GM20000 (cell line): ENCODE measurements at regions not wholly inside any gene's neighbourhood (a gene's known extent, or its start where the extent isn't known, plus 50 kb on each side); places are given as distances from the start of the nearest gene placed in this dataset.

Source experiments
- DNase-seq: peaks from one replicate; pipeline ENCODE4 v3.0.0; 2012; ENCODE audit warnings: low spot score
- CTCF ChIP-seq: IDR thresholded peaks from 2 replicates; pipeline ENCODE4 v1.5.1; 2012; ENCODE audit warnings: mild to moderate bottlenecking, control low read depth; ENCODE audit errors: extremely low read depth, missing control alignments

- no peak for DNase-seq
- no peak for TF ChIP-seq CTCF
Observed at GRCh38 chr2:176742271-176742670, 470.3 kb upstream of the HNRNPA3 start.

- DNase-seq, result no peak
- no peak for TF ChIP-seq CTCF
Observed at GRCh38 chr2:176743671-176744070, 468.9 kb upstream of the HNRNPA3 start.

- DNase-seq, result no peak
- no peak for TF ChIP-seq CTCF
Observed at GRCh38 chr2:176744146-176744545, 468.4 kb upstream of the HNRNPA3 start.

- DNase-seq, result no peak
- TF ChIP-seq CTCF, result no peak
Observed at GRCh38 chr2:176745543-176746200, 466.9 kb upstream of the HNRNPA3 start.

GRCh38 chr2:176746411-176746810 is 466.2 kb upstream of the HNRNPA3 start:
- DNase-seq, result no peak
- no peak for TF ChIP-seq CTCF

GRCh38 chr2:176747506-176747905 is 465.1 kb upstream of the HNRNPA3 start:
- DNase-seq, result no peak
- TF ChIP-seq CTCF, result no peak

GRCh38 chr2:176747928-176748327 is 464.7 kb upstream of the HNRNPA3 start:
- no peak for TF ChIP-seq CTCF
- no peak for DNase-seq
